ENCODE measurements at regions not wholly inside any gene's neighbourhood (a gene's known extent, or its start where the extent isn't known, plus 50 kb on each side); places are given as distances from the start of the nearest gene placed in this dataset.
A peak's percentile ranks its signal among the peaks of the same experiment; 100 is the strongest.

- DNase-seq (ENCODE audit: low spot score) = no peak
- no peaks in the 10 kb centered on the region for H3K9me3 ChIP-seq
- peak in 1 of 2 donors; percentile 54 for TF ChIP-seq CTCF (IDR thresholded peaks at IDR 0.05)
These were observed 88.1 kb upstream of the THRB start for GRCh38 chr3:24582431-24583403.

GRCh38 chr3:24586920-24587319, 92.3 kb upstream of the THRB start:
- no peaks in the 10 kb centered on the region for H3K36me3 ChIP-seq
- no peaks in the 10 kb centered on the region for H3K4me1 ChIP-seq
- no peak for TF ChIP-seq CTCF (IDR thresholded peaks at IDR 0.05)
- H3K27ac ChIP-seq = no peak overlapping the region
- no peak overlapping the region for H3K4me3 ChIP-seq
- no peak for DNase-seq (ENCODE audit: low spot score)
- no peaks in the 10 kb centered on the region for H3K27me3 ChIP-seq
- H3K9me3 ChIP-seq = no peaks in the 10 kb centered on the region

More at GRCh38 chr3:24582431-24583403, 88.1 kb upstream of the THRB start:
- H3K27me3 ChIP-seq = no peaks in the 10 kb centered on the region
- no peaks in the 10 kb centered on the region for H3K36me3 ChIP-seq
- H3K27ac ChIP-seq = no peak overlapping the region
- no peaks in the 10 kb centered on the region for H3K4me1 ChIP-seq
- H3K4me3 ChIP-seq = no peak overlapping the region

GRCh38 chr3:24588629-24589512, 94.2 kb upstream of the THRB start:
- Histone ChIP-seq H3K36me3 (no peaks in the 10 kb centered on the region), H3K27ac (no peak overlapping the region), H3K4me1 (no peaks in the 10 kb centered on the region), H3K9me3 (no peaks in the 10 kb centered on the region), H3K4me3 (no peak overlapping the region), H3K27me3 (no peaks in the 10 kb centered on the region)
- no peak for TF ChIP-seq CTCF (IDR thresholded peaks at IDR 0.05)
- no peak for DNase-seq (ENCODE audit: low spot score)

- no peak for TF ChIP-seq CTCF (IDR thresholded peaks at IDR 0.05)
- H3K9me3 ChIP-seq = no peaks in the 10 kb centered on the region
- no peaks in the 10 kb centered on the region for H3K27me3 ChIP-seq
- no peak overlapping the region for H3K4me3 ChIP-seq
- DNase-seq (ENCODE audit: low spot score) = no peak
- no peaks in the 10 kb centered on the region for H3K4me1 ChIP-seq
- H3K36me3 ChIP-seq = no peaks in the 10 kb centered on the region
- no peak overlapping the region for H3K27ac ChIP-seq
These were observed 94.8 kb upstream of the THRB start for GRCh38 chr3:24589513-24589851.

- Histone ChIP-seq H3K9me3 (no peaks in the 10 kb centered on the region), H3K27ac (no peak overlapping the region), H3K4me1 (no peaks in the 10 kb centered on the region), H3K36me3 (no peaks in the 10 kb centered on the region), H3K27me3 (no peaks in the 10 kb centered on the region), H3K4me3 (no peak overlapping the region)
- TF ChIP-seq CTCF (IDR thresholded peaks at IDR 0.05) = no peak
- DNase-seq (ENCODE audit: low spot score) = no peak
These were observed 95.6 kb upstream of the THRB start for GRCh38 chr3:24589931-24590880.

Measured in right atrium auricular region (tissue), 2 donors.